Lower leg skin (tissue), 3 donors: ENCODE measurements at regions not wholly inside any gene's neighbourhood (a gene's known extent, or its start where the extent isn't known, plus 50 kb on each side); places are given as distances from the start of the nearest gene placed in this dataset.

ENCODE experiments used
- POLR2A ChIP-seq, 2 donors: fragments of 450-650 bp; IDR thresholded peaks; one replicate each; pipeline ENCODE4 v1.6.1; 2016 to 2017; ENCODE audit warnings: antibody characterized with exemption in 2 of 2, mild to moderate bottlenecking in 1 of 2, moderate library complexity in 1 of 2
- TF ChIP-seq, protein P1 (sequence below), 3 donors: fragments of 450-650 bp; IDR thresholded peaks; one replicate each; pipeline ENCODE4 v1.5.1; 2016; ENCODE audit warnings: antibody characterized with exemption in 3 of 3, mild to moderate bottlenecking in 3 of 3, moderate library complexity in 2 of 3

DNA sequence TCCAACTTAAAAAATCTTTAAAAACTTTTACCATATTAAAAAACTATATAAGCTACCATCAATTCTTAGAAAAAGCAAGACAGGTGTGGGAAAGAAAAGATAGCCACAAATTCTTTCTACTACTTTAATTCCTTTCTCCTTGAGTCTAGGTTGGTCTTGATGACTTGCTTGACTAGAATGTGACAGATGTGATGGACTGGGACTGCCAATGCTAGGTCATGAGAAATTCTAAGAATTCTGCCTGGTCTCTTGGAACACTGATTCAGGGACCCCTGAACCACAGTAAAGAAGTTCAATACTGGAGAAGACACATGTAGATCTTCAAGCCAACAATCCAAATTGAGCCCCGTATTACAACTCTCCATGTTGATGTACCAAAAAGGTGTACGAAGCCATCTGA lies 326.6 kb upstream of the B3GALT2 start:
- TF ChIP-seq, protein P1, sequence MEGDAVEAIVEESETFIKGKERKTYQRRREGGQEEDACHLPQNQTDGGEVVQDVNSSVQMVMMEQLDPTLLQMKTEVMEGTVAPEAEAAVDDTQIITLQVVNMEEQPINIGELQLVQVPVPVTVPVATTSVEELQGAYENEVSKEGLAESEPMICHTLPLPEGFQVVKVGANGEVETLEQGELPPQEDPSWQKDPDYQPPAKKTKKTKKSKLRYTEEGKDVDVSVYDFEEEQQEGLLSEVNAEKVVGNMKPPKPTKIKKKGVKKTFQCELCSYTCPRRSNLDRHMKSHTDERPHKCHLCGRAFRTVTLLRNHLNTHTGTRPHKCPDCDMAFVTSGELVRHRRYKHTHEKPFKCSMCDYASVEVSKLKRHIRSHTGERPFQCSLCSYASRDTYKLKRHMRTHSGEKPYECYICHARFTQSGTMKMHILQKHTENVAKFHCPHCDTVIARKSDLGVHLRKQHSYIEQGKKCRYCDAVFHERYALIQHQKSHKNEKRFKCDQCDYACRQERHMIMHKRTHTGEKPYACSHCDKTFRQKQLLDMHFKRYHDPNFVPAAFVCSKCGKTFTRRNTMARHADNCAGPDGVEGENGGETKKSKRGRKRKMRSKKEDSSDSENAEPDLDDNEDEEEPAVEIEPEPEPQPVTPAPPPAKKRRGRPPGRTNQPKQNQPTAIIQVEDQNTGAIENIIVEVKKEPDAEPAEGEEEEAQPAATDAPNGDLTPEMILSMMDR (IDR thresholded peaks at IDR 0.05) = no peak
- no peak for TF ChIP-seq POLR2A (IDR thresholded peaks at IDR 0.05)
